SK-N-MC (cell line): ENCODE measurements at regions not wholly inside any gene's neighbourhood (a gene's known extent, or its start where the extent isn't known, plus 50 kb on each side); places are given as distances from the start of the nearest gene placed in this dataset.

Experiments used
- EZH2 ChIP-seq: fragments of 200-600 bp; sonication (generic); IDR thresholded peaks from one replicate; pipeline ENCODE4 v1.6.1; 2017; ENCODE audit warnings: antibody characterized with exemption
- POLR2AphosphoS5 ChIP-seq: IDR thresholded peaks from 2 replicates; pipeline ENCODE4 v1.6.1; 2012; ENCODE audit warnings: mild to moderate bottlenecking, low read depth, low read length, borderline replicate concordance

DNA sequence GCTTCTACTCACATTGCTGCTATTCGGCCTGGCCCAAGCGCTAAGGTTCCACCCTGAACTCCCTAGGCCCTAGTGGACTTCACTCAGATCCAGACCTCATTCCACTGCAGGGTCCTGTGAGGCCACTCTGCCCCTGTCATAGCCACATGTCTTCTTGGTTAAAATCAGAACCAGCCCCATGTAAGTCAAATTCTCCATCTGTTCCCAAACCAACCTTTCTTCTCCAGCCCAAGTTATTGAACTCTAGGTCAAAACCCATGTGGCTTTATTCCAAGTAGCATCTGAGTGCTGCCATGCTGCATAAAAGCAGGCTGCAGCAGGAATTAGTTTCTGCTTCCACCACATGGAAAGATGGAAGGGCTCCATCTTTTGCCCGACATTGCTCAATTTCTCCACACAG, 281.2 kb downstream of the SNX13 start:
- TF ChIP-seq POLR2AphosphoS5 = no peak
- TF ChIP-seq EZH2 = no peak
